Frontal cortex (tissue), 3 donors: ENCODE measurements at regions not wholly inside any gene's neighbourhood (a gene's known extent, or its start where the extent isn't known, plus 50 kb on each side); places are given as distances from the start of the nearest gene placed in this dataset.
"Not testable (repeated sequence)": the region's sequence is repeated elsewhere in the genome, so short reads cannot be mapped to it uniquely, and the experiment has no call there.

Experiments
- DNase-seq, 2 donors: peaks; one replicate each; pipeline ENCODE4 v3.0.0; 2012; ENCODE audit warnings: low spot score in 2 of 2
- FAIRE-seq: peaks from 2 replicates; lab custom pipeline; 2012; peaks lifted over from hg19 to GRCh38; lab: Jason Lieb, UNC
- donor health status: control.
- donor health status: control.
- donor health status: control.

DNA sequence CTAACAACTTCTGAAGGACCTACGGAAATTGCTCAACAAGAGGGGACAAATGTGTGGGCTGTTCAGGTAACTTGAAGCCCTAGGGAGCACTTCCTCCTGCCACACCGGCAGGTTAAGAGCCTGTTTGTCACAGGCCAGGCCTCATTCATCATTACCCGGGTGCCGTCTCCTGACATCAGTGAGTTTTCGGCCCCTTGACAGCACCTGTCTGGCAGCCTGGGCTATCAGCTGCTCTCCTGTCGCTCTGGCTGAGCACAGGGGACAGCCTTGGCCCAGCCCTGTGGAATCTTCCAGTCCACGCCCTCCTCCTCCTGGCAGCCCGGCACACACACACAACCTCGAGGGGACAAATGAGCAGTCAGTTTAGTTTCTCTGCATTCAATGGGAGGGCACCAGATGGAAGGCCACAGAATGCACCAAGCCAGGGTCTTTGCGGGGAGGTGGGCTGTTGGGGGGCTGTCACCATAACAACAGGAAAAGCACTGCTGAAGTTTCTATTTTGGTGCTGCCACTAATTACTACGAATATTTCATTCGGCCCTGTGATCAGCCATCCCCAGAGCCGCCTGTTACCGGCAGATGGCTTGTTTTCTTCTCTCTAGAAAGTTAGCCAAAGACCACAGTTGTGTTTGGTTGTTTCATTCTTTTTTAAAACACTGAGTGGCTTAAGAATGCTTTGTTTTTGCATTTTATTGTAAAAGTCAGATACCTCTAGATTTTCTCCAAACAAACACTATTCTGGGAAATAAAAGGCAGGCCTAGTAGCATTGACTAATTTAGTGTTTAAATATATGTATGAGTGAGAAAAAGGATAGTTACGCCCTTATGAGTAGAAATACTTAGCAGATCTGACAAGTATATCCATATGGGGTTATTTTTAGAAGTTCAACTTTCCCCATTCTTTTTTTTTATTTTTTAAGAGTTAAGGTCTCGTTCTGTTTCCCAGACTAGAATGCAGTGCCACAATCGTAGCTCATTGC lies 189.9 kb upstream of the NDUFV2 start:
- FAIRE-seq = no peak
- no peak for DNase-seq

DNA sequence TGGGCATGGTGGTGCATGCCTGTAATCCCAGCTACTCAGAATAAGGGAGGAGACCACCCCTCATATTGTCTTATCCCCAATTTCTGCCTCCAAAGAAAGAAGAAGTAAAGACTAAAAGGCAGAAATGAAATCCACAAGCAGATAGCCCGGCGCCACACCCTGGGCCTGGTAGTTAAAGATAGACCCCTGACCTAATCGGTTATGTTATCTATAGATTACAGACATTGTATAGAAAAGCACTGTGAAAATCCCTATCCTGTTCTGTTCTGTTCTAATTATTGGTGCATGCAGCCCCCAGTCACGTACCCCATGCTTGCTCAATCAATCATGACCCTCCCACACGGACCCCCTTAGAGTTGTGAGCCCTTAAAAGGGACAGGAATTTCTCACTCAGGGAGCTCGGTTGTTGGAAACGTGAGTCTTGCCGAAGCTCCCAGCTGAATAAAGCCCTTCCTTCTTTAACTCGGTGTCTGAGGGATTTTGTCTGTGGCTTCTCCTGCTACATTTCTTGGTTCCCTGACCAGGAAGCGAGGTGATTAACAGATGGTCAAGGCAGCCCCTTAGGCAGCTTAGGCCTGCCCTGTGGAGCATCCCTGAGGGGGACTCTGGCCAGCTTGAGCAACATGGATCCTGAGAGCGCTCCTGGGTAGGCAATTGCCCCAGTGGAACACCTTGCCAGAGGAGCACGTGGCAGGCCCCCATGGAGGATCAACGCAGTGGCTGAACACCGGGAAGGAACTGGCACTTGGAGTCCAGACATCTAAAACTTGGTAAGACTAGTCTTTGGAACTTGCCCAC lies 188.7 kb upstream of the NDUFV2 start:
- DNase-seq, FAIRE-seq: not testable (repeated sequence)

DNA sequence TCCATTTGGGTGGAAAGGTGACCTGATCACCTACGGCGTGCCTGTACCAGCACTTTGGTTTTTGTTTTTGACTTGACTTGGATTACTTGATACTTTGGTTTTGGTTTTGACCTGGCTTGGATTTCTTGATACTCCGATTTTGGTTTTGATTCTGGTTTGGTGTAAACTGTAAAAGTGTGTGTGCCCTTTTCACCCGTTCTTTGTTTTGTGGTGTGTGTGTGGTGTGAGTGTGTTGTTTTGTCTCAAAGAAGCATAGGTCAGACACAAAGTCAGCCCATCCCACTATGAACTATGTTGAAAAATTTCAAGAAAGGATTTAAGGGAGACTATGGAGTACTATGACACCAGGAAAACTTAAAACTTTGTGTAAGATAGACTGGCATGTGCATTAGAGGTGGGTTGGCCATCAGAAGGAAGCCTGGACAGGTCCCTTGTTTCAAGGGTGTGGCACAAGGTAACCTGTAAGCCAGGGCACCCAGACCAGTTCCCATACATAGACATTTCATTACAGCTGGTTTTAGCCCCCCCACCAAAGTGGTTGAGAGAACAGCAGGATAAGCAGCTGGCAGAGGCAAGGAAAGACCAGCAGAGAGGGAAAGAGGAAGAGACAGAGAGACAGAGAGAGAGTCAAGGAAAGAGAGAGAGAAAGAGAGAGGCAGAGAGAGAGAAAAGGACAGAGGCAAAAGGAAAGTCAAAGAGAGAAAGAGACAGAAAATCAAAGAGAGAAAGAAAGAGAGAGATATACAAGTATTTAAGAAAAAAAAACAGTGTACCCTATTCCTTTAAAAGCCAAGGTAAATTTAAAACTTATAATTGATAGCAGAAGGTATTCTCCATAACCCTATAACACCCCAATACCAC lies 187.9 kb upstream of the NDUFV2 start:
- FAIRE-seq, DNase-seq: not testable (repeated sequence)

DNA sequence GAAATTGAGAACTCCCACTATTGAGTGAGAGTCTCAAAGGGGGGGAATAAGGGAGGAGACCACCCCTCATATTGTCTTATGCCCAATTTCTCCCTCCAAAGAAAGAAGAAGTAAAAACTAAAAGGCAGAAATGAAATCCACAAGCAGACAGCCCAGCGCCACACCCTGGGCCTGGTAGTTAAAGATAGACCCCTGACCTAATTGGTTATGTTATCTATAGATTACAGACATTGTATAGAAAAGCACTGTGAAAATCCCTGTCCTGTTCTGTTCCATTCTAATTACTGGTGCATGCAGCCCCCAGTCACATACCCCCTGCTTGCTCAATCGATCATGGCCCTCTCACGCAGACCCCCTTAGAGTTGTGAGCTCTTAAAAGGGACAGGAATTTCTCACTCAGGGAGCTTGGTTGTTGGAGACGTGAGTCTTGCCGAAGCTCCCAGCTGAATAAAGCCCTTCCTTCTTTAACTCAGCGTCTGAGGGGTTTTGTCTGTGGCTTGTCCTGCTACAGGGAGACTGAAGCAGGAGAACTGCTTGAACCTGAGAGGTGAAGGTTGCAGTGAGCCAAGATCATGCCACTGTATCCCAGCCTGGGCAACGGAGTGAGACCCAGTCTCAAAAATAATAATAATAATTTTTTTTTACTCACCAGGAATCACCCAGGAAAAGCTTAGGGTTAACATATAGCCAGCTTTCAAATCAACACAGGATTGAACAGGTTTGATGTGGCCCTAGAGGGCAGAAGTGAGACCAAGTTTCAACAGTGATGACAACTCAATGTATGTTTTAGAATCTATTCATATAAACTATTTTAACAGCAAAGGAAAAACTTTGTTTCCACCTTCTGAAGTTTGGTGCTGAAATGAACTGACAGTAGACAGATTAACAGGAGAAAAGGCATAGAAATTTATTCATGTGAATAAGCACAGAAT lies 181.4 kb upstream of the NDUFV2 start:
- FAIRE-seq, DNase-seq: not testable (repeated sequence)

DNA sequence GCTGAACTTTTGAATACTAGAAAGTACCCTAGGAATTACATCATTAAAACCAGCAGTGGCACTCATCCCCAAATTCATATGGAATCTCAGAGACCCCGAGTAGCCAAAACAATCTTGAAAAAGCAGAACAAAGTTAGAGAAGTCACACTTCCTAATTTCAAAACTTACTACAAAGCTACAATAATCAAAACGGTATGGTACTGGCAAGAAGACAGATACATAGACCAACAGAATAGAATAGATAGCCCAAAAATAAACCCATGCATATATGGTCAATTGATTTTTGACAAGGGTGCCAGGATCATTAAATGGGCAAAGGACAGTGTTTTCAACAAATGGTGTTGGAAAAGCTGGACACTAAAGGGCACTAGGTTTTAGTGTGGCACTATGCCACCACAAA lies 176.0 kb upstream of the NDUFV2 start:
- FAIRE-seq (no peak), DNase-seq (no peak)

DNA sequence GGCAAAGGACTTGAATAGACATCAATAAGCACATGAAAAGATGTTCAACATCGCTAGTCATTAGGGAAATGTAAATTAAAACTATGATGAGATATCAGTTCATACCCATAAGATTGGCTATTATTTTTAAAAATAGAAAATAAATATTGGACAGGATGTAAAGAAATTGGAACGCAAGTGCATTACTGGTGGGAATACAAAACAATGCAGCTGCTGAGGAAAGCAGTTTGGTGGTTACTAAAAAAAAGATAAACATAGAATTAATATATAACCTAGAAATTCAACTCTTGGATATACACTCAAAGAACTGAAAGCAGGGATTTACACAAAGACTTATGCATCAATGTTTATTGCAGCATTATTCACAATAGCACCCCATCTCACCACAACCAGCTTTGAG lies 174.5 kb upstream of the NDUFV2 start:
- DNase-seq (no peak), FAIRE-seq (no peak)

DNA sequence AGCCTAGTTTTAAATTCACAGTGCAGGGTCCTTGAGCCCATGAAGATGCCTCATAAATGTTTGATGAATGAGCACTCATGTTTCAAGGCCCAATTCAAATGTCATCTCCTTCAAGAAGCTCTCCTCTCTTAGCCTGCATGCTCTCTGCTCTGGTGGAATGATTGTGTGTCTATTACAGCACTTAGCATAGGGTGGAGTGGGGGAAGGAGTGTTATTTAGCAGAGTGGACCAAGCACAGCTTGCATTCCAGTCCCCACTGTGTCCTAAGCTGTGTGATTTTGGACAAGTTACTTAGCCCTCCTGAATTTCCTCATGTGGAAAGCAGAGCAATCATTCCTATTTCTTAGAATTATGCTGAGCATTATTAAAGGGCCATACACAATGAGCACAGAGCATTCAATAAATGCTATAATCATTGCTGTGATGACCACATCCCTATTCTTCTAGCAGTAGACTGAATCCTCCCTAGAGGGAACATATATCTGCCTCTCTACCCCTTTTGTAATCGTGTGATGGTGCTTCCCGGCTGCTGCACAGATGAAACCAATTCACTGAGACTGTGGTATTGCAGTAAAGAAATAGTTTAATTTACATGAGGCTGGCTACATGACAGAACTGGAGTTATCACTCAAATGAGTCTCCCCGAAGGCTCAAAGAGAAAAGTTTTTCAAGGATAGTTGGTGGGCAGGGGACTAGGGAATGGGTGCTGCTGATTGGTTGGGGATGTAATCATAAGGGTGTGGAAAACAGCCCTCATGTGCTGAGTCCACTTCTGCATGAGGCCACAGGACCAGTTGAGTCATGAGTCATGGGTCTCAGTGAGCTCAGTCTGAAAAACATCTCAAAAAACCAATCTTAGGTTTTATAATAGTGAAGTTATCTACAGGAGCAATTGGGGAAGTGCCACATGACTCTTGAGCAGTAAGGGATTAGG lies 173.4 kb upstream of the NDUFV2 start:
- FAIRE-seq = no peak

DNA sequence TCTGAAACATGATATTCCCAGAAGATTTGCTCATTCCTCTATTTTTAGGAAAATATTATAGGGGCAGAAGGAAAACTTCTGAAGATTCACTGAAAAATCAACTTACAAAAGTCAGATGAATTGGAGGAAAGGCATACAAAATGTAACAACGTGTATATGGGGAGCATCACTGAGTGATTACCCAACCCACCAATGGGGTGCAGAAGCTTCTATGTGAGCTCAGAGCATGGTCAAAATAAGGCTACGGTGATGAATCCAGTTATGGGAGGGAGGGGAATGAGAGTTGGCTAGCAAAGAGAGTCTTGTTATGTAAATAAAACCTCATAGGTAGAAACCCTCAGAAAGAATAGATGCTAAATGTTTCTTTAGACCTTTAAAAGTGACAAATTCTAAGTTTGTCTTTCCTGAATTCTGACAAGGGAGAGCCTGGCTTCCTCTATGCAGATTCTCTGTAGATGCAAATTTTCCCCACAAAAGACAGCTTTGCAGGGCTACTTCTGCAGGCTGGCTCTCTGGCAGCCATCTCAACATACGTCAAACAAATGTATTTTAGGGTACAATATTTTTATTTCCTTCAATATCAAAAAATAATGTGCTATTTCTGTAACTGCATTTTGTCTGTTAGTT lies 171.4 kb upstream of the NDUFV2 start:
- FAIRE-seq (no peak), DNase-seq (no peak)

More for the DNA sequence above, 173.4 kb upstream of the NDUFV2 start:
- no peak for DNase-seq

DNA sequence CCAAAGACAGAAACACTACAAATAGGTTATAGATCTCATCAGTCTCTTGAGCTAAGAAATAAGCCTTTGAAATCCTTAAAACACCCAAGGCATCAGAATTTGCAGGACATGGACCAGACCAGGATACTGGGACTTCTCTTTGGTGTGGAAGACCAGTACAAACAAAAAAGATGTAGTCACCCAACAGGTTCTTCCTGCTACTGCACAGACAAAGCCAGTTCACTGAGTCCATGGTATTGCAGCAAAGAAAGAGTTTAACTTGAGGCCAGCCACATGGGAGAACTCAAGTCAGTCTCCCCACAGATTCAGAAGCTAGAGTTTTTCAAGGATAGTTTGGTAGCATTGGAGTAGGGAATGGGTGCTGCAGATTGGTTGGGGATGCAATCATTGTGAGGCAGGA lies 169.6 kb upstream of the NDUFV2 start:
- DNase-seq = no peak
- FAIRE-seq = no peak

DNA sequence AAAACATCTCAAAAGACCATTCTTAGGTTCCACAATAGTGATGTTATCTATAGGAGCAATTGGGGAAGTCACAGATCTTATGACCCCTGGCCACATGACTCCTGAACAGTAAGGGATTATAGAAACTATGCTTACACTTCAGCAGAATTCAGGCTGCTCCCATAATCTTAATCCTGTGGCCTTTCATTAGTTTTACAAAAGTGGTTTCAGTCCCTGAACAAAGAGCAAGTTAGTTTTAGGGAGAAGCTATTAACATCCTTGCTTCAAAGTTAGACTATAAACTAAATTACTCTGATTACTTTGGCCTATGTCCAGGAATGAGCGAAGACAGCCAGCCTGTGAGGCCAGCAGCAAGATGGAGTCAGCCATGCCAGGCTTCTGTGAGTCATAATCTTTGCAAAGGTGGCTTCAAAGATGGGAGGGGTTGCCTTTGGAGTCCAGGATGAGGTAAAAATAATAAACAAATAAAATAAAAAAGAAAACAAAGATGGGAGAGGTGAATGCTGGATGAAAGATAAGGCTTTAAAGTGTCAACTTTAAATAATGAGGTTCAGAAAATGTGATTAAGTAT lies 168.7 kb upstream of the NDUFV2 start:
- no peak for FAIRE-seq
- DNase-seq = no peak

DNA sequence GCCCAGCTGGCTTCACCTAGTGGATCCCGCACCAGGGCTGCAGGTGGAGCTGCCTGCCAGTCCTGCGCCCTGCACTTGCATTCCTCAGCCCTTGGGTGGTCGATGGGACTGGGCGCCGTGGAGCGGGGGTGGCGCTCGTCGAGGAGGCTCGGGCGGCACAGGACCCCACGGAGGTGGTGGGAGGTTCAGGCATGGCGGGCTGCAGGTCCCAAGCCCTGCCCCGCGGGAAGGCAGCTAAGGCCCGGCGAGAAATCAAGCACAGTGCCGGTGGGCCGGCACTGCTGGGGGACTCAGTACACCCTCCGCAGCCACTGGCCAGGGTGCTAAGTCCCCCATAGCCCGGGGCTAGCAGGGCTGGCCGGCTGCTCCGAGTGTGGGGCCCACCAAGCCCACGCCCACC lies 167.2 kb upstream of the NDUFV2 start:
- DNase-seq, FAIRE-seq: not testable (repeated sequence)

DNA sequence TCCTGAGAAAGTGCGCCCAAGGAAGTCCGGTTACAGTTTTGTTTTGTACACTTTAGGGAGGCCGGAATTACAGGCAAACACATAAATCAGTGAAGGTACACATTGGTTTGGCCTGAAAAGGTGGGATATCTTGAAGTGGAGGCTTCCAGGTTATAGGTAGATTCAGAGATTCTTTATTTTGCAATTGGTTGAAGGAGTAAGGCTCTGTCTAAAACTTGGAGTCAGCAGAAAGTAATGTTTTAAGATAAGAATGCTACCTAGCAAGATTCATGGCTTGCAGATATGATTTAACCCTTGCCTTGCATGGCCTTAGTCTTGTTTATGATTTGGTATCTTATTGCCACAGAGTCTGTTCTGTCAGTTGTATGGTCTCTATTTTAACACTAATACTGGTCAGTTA lies 165.9 kb upstream of the NDUFV2 start:
- no peak for FAIRE-seq
- DNase-seq = no peak

DNA sequence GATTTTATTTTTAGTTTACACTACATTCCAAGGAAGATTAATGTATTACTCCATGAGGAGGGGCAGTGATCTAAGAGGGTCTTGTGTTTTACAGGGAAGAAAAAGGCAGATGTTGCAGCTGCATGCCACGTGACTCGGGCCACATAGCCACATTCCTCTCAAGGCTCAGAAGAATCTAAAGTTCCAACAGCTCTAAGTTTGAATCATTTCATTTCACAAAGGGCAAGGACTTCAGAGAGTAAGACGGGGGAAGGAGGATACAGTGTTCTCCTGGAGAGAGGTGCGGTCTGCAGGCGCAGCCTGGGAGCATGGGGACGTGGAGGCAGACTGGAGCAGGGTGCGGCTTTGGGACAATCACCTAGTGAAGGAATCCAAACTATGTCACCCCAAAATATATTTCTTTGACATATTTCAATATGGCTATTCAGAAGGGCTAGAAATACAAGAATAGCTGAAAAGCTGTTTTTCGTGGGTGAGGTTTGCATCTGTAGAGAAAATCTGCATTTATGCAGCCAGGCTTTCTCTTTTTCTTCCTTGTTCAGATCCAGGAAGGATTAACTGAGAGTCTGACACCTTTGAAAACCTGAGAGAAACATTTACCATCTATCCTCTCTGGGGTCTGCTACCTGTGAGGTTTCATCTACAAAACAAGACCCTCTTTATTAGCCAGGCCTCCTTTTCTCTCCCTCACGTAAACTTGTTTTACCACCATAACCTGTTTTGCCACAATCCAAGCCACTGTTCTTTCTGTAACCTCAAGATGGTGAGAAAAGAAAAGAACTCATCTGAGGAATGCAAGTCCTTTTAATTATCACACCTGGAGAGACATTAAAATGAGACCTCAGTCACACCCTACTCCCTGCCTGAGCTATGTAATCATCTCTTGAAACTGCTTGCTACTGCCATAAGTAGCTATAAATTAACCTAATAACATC lies 165.1 kb upstream of the NDUFV2 start:
- DNase-seq (no peak), FAIRE-seq (no peak)

DNA sequence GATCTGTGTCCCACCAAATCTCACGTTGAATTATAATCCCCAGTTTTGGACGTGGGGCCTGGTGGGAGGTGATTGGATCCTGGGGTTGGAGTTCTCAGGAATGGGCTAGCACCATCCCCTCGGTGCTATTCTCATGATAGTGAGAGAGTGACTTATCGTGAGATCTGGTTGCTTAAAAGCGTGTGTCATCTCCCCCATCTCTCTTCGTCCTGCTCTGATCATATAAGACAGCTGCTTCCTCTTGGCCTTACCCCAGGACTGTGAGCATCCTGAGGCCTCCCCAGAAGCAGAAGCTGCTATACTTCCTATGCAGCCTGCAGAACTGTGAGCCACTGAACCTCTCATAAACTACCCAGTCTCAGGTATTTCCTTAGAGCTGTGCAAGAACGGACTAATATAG lies 163.7 kb upstream of the NDUFV2 start:
- DNase-seq (no peak), FAIRE-seq (no peak)

DNA sequence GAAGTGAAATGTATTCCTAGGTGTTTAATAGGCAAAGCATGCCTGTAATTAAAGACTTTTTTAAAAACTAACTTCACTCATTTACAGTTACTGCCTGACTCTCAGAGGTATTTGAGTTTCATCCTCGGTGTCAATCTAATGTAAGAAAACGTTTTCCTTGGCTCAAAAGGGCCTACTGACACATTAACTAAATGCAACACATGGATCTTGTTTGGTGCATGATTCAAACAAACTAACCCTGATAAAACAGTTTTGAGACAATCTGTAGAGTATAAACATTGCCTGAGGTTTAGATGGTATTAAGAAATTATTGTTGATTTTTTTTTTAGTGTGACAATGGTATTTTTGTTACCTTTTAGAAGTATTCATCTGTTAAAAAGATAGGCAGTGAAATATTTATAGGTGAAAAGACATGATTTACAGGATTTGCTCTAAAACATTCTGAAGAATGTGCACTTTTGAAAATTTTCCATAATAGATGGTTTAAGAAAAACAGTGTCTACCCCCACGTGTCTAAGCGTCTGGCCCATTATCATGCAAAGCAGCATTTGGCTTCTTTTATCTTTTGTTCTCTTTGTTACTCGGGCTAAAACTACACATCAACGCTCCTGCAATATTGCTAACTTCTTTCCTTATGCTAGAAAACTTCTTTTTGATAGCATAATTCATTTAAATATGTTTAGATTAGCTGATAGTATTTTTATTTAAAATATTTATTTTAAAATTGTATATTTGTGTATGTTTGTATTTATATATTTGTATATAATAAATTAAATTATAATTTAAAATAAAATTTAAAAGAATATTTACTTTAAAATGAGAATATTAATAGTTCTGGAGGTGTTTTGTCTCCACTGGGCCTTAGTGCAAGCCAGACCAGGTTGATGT lies 160.2 kb upstream of the NDUFV2 start:
- DNase-seq (no peak), FAIRE-seq (peak; percentile 65)
